ENCODE measurements at regions not wholly inside any gene's neighbourhood (a gene's known extent, or its start where the extent isn't known, plus 50 kb on each side); places are given as distances from the start of the nearest gene placed in this dataset.

- Histone ChIP-seq H3K27ac (ENCODE audit: low read depth) (no peak overlapping the region), H3K4me1 (ENCODE audit: insufficient read depth) (no peaks in the 10 kb centered on the region), H3K4me3 (ENCODE audit: low read depth, low read length) (no peak overlapping the region), H3K36me3 (ENCODE audit: insufficient read depth) (no peaks in the 10 kb centered on the region)
- no peak for DNase-seq (ENCODE audit: extremely low spot score)
- 92% methylated on average over 26 of the region's 26 CpGs for WGBS
Observed at GRCh38 chr12:124100572-124101178, 127.7 kb downstream of the ZNF664 start.

GRCh38 chr12:124105546-124105945 is 132.5 kb downstream of the ZNF664 start:
- DNase-seq (ENCODE audit: extremely low spot score) = no peak
- Histone ChIP-seq H3K36me3 (ENCODE audit: insufficient read depth) (no peaks in the 10 kb centered on the region), H3K4me1 (ENCODE audit: insufficient read depth) (no peaks in the 10 kb centered on the region), H3K27ac (ENCODE audit: low read depth) (no peak overlapping the region), H3K4me3 (ENCODE audit: low read depth, low read length) (no peak overlapping the region)
- 94% methylated on average over 14 of the region's 14 CpGs for WGBS

- Histone ChIP-seq H3K36me3 (ENCODE audit: insufficient read depth) (no peaks in the 10 kb centered on the region), H3K4me3 (ENCODE audit: low read depth, low read length) (no peak overlapping the region), H3K4me1 (ENCODE audit: insufficient read depth) (no peaks in the 10 kb centered on the region), H3K27ac (ENCODE audit: low read depth) (no peak overlapping the region)
- no peak for DNase-seq (ENCODE audit: extremely low spot score)
- 89% methylated on average over 4 of the region's 4 CpGs for WGBS
Observed at GRCh38 chr12:124107351-124107750, 134.3 kb downstream of the ZNF664 start.

- no peak for DNase-seq (ENCODE audit: extremely low spot score)
- H3K36me3 ChIP-seq (ENCODE audit: insufficient read depth) = no peaks in the 10 kb centered on the region
- 74% methylated on average over 3 of the region's 3 CpGs for WGBS
- H3K4me1 ChIP-seq (ENCODE audit: insufficient read depth) = no peaks in the 10 kb centered on the region
- H3K27ac ChIP-seq (ENCODE audit: low read depth) = no peak overlapping the region
- H3K4me3 ChIP-seq (ENCODE audit: low read depth, low read length) = no peak overlapping the region
Observed at GRCh38 chr12:124109760-124110159, 136.7 kb downstream of the ZNF664 start.

- H3K4me1 ChIP-seq (ENCODE audit: insufficient read depth) = no peaks in the 10 kb centered on the region
- over 99% methylated on average over 2 of the region's 2 CpGs for WGBS
- no peaks in the 10 kb centered on the region for H3K36me3 ChIP-seq (ENCODE audit: insufficient read depth)
- no peak overlapping the region for H3K4me3 ChIP-seq (ENCODE audit: low read depth, low read length)
- no peak for DNase-seq (ENCODE audit: extremely low spot score)
- H3K27ac ChIP-seq (ENCODE audit: low read depth) = no peak overlapping the region
Observed at GRCh38 chr12:124110372-124110883, 137.4 kb downstream of the ZNF664 start.

- H3K27ac ChIP-seq (ENCODE audit: low read depth) = no peak overlapping the region
- no peak for DNase-seq (ENCODE audit: extremely low spot score)
- no peak overlapping the region for H3K4me3 ChIP-seq (ENCODE audit: low read depth, low read length)
- 82% methylated on average over 5 of the region's 5 CpGs for WGBS
- no peaks in the 10 kb centered on the region for H3K36me3 ChIP-seq (ENCODE audit: insufficient read depth)
- H3K4me1 ChIP-seq (ENCODE audit: insufficient read depth) = no peaks in the 10 kb centered on the region
Observed at GRCh38 chr12:124111006-124111405, 138.0 kb downstream of the ZNF664 start.

- no peak for DNase-seq (ENCODE audit: extremely low spot score)
- WGBS = 92% methylated on average over 2 of the region's 2 CpGs
- Histone ChIP-seq H3K4me3 (ENCODE audit: low read depth, low read length) (no peak overlapping the region), H3K36me3 (ENCODE audit: insufficient read depth) (no peaks in the 10 kb centered on the region), H3K4me1 (ENCODE audit: insufficient read depth) (no peaks in the 10 kb centered on the region), H3K27ac (ENCODE audit: low read depth) (no peak overlapping the region)
Observed at GRCh38 chr12:124114316-124114715, 141.3 kb downstream of the ZNF664 start.

GRCh38 chr12:124115496-124115895 is 142.5 kb downstream of the ZNF664 start:
- 94% methylated on average over 11 of the region's 11 CpGs for WGBS

GRCh38 chr12:124115976-124116690 is 143.1 kb downstream of the ZNF664 start:
- H3K4me3 ChIP-seq (ENCODE audit: low read depth, low read length) = no peak overlapping the region
- DNase-seq (ENCODE audit: extremely low spot score) = no peak
- no peaks in the 10 kb centered on the region for H3K4me1 ChIP-seq (ENCODE audit: insufficient read depth)
- WGBS = 88% methylated on average over 16 of the region's 16 CpGs
- no peaks in the 10 kb centered on the region for H3K36me3 ChIP-seq (ENCODE audit: insufficient read depth)
- no peak overlapping the region for H3K27ac ChIP-seq (ENCODE audit: low read depth)

More at GRCh38 chr12:124115496-124115895, 142.5 kb downstream of the ZNF664 start:
- Histone ChIP-seq H3K36me3 (ENCODE audit: insufficient read depth) (no peaks in the 10 kb centered on the region), H3K27ac (ENCODE audit: low read depth) (no peak overlapping the region), H3K4me1 (ENCODE audit: insufficient read depth) (no peaks in the 10 kb centered on the region), H3K4me3 (ENCODE audit: low read depth, low read length) (no peak overlapping the region)
- DNase-seq (ENCODE audit: extremely low spot score) = no peak

- 80% methylated on average over 6 of the region's 6 CpGs for WGBS
- H3K4me1 ChIP-seq (ENCODE audit: insufficient read depth) = no peaks in the 10 kb centered on the region
- no peaks in the 10 kb centered on the region for H3K36me3 ChIP-seq (ENCODE audit: insufficient read depth)
- no peak overlapping the region for H3K4me3 ChIP-seq (ENCODE audit: low read depth, low read length)
- DNase-seq (ENCODE audit: extremely low spot score) = no peak
- no peak overlapping the region for H3K27ac ChIP-seq (ENCODE audit: low read depth)
Observed at GRCh38 chr12:124120739-124121138, 147.7 kb downstream of the ZNF664 start.

GRCh38 chr12:124122722-124123121 is 149.7 kb downstream of the ZNF664 start:
- Histone ChIP-seq H3K36me3 (ENCODE audit: insufficient read depth) (no peaks in the 10 kb centered on the region), H3K4me3 (ENCODE audit: low read depth, low read length) (no peak overlapping the region), H3K27ac (ENCODE audit: low read depth) (no peak overlapping the region), H3K4me1 (ENCODE audit: insufficient read depth) (no peaks in the 10 kb centered on the region)
- 92% methylated on average over 9 of the region's 9 CpGs for WGBS
- no peak for DNase-seq (ENCODE audit: extremely low spot score)

GRCh38 chr12:124123296-124124000 is 150.4 kb downstream of the ZNF664 start:
- Histone ChIP-seq H3K27ac (ENCODE audit: low read depth) (no peak overlapping the region), H3K4me3 (ENCODE audit: low read depth, low read length) (no peak overlapping the region), H3K4me1 (ENCODE audit: insufficient read depth) (no peaks in the 10 kb centered on the region), H3K36me3 (ENCODE audit: insufficient read depth) (no peaks in the 10 kb centered on the region)
- DNase-seq (ENCODE audit: extremely low spot score) = no peak
- 71% methylated on average over 10 of the region's 10 CpGs for WGBS

GRCh38 chr12:124125203-124125871 is 152.3 kb downstream of the ZNF664 start:
- no peak overlapping the region for H3K27ac ChIP-seq (ENCODE audit: low read depth)
- 62% methylated on average over 10 of the region's 10 CpGs for WGBS
- H3K4me3 ChIP-seq (ENCODE audit: low read depth, low read length) = no peak overlapping the region
- H3K36me3 ChIP-seq (ENCODE audit: insufficient read depth) = no peaks in the 10 kb centered on the region
- H3K4me1 ChIP-seq (ENCODE audit: insufficient read depth) = no peaks in the 10 kb centered on the region
- no peak for DNase-seq (ENCODE audit: extremely low spot score)

All from urinary bladder (tissue), 3 donors.